Testis (tissue), 2 donors: ENCODE measurements at regions not wholly inside any gene's neighbourhood (a gene's known extent, or its start where the extent isn't known, plus 50 kb on each side); places are given as distances from the start of the nearest gene placed in this dataset.

Experiments used
- POLR2A ChIP-seq: fragments of 450-650 bp; IDR thresholded peaks from one replicate; pipeline ENCODE4 v1.6.1; 2017; ENCODE audit warnings: antibody characterized with exemption, mild to moderate bottlenecking, moderate library complexity
- TF ChIP-seq, protein P1 (sequence below), 3 experiments: fragments of 450-650 bp in 2 of 3; fragments of 200-600 bp in 1 of 3; sonication (generic) in 1 of 3; IDR thresholded peaks; one replicate each; pipeline ENCODE4 v1.5.1; 2016 to 2019; ENCODE audit warnings: antibody characterized with exemption in 3 of 3, mild to moderate bottlenecking in 2 of 3, moderate library complexity in 1 of 3

- TF ChIP-seq, protein P1, sequence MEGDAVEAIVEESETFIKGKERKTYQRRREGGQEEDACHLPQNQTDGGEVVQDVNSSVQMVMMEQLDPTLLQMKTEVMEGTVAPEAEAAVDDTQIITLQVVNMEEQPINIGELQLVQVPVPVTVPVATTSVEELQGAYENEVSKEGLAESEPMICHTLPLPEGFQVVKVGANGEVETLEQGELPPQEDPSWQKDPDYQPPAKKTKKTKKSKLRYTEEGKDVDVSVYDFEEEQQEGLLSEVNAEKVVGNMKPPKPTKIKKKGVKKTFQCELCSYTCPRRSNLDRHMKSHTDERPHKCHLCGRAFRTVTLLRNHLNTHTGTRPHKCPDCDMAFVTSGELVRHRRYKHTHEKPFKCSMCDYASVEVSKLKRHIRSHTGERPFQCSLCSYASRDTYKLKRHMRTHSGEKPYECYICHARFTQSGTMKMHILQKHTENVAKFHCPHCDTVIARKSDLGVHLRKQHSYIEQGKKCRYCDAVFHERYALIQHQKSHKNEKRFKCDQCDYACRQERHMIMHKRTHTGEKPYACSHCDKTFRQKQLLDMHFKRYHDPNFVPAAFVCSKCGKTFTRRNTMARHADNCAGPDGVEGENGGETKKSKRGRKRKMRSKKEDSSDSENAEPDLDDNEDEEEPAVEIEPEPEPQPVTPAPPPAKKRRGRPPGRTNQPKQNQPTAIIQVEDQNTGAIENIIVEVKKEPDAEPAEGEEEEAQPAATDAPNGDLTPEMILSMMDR (IDR thresholded peaks at IDR 0.05) = no peak
- TF ChIP-seq POLR2A = no peak
Observed at GRCh38 chr1:59156526-59157199, 140.2 kb upstream of the FGGY start.
